RKO (cell line): ENCODE measurements at regions not wholly inside any gene's neighbourhood (a gene's known extent, or its start where the extent isn't known, plus 50 kb on each side); places are given as distances from the start of the nearest gene placed in this dataset.
"Not testable (repeated sequence)": the region's sequence is repeated elsewhere in the genome, so short reads cannot be mapped to it uniquely, and the experiment has no call there.

Source experiments
- DNase-seq: peaks from one replicate; pipeline ENCODE4 v3.0.0-alpha.2; 2016; ENCODE audit warnings: low spot score

DNA sequence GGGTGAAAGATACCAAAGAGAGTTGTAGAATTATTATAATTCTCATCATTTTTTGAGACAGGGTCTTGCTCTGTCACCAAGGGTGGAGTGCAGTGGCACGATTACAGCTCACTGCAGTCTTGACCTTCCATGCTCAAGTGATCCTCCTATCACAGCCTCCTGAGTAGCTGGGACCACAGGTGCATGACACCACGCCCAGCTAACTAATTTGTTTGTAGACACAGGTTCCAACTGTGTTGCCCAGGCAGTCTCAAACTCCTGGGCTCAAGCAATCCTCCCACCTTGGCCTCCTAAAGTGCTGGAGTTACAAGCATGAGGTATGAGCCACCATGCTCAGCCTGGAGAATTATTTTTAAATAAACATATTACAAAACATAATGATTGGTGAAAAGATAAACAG is 92.8 kb upstream of the MSH6 start:
- no peak for DNase-seq

DNA sequence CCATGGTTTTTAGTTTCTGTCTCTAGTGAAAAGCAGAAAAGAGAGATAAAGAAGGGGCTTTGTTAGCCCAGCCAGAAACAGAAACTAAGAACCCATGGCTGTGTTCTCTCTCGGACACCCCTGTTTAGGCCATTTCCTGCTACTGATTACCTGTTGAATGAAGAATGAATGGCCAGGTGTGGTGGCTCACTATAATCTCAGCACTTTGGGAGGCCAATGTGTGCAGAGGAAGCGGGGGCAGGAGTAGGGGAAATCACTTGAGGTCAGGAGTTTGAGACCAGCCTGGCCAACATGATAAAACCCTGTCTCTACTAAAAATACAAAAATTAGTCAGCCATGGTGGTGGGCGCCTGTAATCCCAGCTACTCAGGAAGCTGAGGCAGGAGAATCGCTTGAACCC is 93.8 kb upstream of the MSH6 start:
- DNase-seq: not testable (repeated sequence)

DNA sequence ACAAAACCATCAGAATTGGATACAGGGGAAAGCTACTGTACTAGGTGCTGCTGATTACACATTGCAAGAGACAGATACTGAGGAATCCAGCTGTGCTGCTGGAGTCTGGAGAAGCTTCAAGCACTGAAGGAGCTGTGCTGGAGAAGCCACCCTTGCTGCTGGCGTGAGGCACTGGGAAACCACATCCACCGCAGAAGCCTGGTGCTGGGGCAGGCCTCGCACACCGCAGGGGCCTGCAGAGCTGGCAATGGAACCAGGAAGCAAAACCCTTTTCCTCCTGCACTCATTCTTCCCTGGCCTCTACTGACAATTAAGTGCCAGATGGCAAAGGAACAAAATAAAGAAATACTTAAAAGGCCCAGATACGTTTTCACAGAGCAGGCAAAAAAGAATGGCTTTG is 94.4 kb upstream of the MSH6 start:
- no peak for DNase-seq

DNA sequence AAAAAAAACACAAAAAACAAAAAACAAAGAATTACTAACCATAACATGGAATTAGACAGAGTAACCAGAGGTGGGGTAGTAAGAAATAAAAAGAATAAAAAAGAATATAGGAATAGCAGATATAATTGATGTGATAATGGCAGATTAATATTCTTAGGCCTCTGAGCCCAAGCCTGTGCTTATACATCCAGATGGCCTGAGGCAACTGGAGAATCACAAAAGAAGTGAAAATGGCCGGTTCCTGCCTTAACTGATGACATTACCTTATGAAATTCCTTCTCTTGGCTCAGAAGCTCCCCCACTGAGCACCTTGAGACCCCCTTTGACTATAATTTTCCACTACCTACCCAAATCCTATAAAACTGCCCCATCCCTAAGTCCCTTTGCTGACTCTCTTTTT is 95.1 kb upstream of the MSH6 start:
- DNase-seq: no peak

DNA sequence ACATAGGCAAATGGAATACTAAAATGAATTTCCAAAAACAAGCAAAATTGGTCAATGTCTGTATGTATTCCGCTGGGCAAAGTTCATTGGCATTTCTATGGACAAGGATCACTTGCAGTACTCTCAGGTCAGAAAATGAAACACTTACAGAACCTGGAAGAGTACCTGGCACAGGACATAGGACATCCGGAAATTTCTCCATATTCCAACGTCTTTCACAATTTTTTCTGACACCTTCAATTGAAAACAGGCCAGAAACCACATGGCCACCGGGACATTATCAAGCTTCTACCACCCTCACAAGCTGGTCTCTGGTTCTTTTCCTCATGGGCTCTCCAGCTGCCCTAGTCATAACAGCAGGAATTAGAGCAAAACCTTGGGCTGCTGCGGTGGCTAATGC is 96.9 kb upstream of the MSH6 start:
- DNase-seq: no peak

DNA sequence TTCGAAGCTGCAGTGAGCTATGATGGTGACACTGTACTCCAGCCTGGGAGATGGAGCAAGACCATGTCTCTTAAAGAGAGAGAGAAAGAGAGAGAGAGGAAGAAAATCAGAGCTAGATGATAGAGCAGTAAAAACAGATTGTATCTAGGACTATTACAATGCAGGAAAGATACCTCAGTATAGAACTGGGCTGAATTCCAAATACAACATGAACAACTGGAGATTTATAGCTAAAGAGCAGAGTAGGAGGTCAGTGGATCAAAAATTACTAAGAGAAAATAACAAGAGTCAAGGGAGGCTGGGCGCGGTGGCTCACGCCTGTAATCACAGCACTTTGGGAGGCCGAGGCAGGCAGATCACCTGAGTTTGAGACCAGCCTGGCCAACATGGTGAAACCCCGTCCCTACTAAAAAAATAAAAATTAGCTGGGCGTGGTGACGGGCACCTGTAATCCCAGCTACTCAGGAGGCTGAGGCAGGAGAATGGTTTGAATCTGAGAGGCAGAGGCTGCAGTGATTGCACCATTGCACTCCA is 100.7 kb upstream of the MSH6 start:
- no peak for DNase-seq

DNA sequence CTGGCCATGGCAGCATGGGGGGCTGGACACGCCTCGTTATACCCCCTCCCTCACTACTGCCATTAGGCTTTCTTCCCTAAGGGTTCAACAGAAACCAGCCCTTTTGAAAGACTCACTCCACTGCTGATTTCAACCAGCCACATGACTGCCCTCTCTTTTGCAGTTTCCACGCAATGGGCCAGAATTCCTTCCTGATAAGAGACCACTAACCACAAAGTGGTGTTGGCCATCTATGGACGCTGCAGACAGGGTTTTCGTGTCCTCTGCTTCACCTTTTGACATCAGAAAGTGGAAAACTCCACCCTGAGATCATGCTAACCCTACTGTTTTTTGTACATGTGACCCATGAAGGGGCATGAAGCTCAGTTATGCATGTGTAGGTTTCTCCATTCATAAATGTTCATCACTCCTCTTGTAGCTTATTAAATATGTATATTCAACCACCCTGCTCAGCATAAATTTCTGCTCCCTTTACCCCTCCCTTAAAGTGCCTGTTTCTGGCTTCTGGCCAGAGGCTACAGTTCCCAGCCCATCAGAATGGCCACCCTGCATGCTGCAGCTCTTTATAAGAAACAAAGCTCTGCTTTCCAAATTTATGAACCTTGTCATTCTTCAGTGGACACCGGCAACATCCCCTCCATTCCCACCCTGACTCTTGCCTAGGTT is 105.6 kb upstream of the KCNK12 start:
- DNase-seq: no peak

DNA sequence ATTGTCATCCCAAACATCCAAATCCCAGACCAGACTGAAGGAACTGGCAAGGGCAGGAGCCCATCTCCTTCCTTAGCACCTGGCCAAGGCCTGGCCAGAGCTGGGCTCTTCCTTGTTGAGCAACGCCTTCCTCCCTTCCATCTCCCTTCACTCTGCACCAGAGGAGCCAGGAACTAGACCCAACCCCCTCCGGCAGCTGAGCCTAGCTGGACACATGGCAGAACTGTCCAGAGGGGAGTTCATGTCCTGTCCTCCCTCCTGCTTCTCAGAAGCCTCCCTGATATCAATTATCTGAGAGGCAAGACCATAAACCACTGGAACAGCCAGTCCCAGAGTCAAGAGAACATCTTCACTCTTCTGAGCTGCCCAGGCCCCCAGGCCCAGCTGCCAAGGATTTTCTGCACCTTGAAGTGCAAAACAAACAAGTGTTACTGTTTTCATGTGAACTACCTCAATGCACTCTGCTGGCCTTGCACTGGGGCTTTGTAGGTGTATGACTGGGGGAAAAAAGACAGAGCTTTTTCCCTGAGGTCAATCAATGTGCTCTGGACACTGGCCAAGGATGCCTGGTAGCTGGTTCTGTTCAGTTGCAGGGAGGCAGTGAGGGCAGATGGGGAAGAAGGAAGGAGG is 104.5 kb upstream of the KCNK12 start:
- DNase-seq: no peak

DNA sequence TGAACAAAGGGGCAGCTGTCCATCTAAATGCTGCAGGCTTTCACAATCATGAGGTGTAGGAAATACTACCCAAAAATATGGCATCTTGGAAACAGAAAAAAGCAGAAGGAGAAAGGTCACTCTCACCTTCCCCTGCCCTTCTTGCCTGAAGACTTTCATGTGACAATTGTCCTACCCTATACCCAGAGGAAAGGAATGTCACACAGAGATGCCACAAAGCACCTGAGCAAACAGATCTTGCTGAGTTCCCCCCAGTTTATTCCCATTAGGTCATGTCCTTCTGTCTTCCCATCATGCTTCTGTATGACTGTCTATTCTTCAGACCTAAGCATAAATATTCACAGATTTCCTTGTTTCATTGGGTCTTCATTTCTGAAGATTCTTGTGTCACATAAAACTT is 95.5 kb upstream of the KCNK12 start:
- DNase-seq: no peak

DNA sequence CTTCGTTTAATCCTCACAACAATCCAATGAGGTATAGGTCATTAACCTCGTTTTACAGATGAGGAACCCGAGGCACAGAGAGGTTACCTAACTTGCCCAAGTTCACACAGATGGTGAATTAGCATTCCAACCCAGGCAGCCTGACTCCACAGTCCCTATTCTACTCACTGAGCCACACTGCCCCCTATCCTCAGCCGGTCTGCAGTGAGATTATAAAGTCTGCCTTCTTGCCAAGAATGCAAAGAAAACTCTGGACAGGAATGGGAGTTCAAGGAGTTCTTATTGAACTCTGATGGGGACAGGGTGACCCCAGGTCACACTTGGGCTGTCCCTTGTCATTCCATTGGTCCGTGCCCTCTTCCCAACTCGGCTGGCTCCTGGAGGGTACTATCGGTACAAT is 94.0 kb upstream of the KCNK12 start:
- DNase-seq: no peak

DNA sequence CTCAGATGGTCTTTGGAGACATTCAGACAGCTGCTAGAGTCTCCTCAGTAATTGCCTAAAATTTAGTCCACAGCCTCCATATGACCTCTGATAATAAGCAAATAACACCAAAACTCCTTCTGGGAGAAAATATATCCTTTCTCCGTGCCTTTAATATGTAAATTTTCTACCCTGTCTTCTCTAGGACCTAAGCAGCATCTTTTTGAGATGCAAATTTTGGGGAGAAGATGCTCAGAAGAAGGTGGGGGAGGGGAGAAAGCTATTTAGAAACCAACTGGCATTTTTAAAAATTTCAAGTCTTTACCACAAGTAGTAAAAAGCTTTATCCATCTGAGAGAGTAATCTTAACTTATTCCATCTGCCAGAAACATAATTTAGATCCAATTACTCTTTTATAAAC is 91.8 kb upstream of the KCNK12 start:
- DNase-seq: no peak

DNA sequence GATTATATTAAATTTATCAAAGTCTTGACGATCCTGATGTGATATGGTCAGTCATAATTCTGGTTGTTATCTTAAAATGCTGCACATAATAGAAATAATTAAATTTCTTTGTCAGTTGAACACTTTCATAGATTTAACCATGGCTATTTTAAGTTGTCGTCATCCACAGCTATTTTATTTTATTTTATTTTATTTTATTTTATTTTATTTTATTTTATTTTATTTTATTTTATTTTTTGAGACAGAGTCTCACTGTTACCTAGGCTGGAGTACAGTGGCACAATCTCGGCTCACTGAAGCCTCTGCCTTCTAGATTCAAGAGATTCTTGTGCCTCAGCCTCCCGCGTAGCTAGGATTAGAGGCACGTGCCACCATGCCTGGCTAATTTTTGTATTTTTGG is 90.5 kb upstream of the KCNK12 start:
- no peak for DNase-seq

DNA sequence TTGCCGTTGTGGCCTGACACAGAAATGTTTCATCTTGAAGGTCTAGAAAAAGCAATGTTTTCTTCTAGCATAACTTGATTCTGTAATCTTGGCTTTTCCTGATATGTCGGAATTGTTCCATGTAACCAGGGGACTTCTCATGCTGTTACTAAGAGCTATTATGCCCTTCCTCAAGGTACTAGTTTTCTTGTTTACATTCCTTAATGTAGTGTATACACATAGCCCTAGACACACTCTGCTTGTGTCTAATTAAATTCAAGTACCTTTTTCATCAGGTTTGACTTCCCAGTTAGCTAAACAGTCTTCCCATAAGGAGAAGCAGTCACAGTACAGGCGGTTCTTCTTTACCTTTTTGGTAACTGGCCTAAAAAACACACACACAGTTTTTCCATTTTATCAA is 89.4 kb upstream of the KCNK12 start:
- DNase-seq: no peak

DNA sequence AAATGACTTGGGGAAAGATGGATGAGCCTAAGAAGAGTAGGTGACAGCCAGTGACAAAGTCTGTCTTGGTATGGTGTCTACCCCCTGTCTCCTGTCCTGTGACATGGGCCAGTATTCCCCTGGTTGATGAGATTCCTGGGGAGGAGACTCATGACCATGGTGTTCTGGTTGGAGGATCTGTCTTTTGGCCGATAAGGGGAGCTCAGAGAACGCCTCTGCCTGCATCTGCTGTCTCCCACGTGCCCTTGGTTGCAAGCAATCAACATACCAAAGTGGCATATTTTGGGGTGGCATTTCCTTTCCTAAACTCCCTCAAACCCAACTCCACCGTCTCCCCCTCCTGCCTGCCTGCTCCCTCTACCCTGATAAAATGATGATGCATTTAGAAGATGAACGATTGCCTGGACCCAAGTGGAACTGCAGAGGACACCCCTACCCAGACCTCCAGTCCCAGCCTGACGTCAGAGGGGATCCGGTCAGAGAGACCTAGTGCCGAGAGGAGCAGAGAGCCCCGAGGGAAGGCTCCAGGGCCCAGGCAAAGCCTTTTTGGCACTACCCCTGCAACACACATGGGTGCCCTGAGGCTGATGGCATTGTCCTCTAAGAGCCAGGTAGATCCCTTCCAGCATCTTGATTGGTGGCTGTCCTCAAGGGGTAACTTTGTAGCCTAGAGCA is 88.0 kb upstream of the KCNK12 start:
- no peak for DNase-seq

DNA sequence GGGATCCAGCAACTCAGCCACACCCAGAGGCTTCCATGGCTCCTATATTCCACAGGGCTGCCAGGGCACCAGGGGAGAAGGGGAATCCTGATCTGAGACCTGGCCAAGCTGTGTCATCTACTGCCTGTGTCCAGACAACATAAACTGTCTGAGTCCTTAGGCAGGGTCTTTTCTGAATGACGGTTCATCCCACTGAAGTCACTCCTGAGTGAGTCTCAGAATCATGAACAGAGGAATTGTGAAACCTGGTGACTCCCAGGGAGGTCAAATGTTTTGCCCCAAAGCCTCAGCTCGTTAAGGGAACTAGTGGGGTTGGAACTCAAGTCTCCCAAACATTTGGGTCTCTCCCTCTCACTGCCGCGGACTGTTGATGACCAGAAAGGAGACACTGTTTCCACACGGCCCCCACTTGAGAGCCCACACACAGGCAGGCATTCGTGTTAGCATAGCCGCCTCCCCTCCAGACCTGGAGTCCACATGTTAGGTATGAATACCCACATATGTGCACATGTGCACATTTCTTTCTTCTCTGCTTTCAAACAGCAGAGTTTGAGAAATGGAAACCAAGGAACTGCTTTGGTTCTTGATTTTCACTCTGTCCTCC is 87.2 kb upstream of the KCNK12 start:
- no peak for DNase-seq

DNA sequence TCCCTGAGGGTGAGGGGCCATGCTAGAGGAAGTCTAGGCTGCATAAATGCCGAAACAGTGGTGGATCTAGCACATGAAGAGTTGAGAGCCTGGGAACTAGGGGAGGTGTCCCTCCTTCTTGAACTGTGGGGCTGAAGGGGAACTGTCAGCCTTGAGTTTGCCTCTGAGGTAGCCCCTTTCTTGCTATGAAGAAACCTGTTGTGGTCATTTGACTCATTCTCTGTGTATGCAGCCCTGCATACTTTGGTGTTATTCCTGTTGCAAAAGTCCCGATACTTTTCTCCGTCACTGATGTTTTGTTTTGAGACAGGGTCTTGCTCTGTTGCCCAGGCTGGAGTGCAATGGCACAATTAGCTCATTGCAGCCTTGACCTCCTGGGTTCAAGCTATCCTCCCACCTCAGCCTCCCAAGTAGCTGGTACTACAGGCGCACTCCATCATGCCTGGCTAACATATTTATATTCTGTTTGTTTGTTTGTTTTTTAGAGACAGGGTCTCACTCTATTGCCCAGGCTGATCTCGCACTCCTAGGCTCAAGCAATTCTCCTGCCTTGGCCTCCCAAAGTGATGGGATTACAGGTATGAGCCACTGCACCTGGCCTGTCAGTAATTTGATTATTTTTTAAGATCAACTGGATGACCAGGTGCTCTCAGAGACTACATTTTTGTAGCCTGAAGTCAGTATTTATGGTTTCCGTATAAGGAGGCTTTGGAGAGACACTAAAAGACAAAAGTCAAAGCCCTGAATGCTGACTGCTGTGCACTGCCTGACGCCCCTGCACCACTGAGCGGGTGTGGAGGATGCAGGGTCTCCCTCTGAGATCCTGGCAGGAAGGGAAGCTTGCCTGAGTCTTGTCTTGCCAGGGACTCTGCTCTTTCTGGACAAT is 86.2 kb upstream of the KCNK12 start:
- no peak for DNase-seq

DNA sequence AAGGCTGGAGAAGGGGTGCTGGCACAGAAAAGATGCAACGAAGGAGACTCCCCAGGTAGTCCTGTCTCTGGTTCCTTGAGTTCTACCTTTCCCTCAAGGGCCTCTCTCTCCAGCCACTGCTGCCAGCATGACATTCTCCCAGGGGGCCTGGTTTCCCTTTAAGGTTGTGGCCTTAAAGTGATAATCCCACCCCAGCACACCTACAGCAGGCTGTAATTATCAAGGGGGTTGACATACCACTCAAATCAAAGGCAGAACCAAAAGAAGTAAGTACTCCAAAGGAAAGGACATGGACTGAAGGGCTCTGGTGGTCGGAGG is 84.7 kb upstream of the KCNK12 start:
- no peak for DNase-seq

DNA sequence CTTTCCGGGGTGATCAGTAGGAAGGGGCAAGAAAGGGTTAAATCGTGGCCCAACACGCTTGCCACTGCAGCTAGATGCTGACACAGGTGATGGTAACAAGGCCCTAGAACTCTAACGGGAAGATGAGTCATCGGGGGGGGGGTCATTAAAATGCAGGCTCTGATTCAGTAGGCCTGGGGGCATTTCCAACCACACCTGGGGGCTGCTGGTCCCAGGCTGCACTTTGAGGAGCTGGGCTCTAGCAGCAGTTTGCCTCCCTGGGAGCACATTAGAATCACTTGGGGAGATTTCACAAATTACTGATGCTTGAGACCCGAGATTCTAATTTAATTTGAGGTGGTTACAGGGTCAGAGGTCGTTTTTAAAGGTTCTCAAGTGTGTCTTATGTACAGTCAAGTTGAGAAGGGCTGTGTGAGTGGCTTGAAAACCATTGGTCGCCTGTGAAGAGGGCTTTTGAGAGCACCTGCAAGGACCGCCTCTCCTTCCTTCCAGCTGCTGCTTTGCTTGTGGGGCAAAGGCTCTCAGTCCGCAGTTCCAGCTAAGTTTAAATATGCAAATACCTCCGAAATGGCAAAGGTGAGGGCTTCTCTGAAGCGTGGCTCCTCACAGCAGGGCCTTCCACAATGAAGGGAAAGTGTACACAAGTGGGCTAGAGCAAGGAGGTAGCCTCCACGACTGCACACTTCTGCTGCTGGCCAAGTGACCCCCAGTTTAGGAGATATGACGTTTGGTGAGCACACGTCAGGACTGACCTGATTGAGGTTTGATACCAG is 84.2 kb upstream of the KCNK12 start:
- DNase-seq: no peak

DNA sequence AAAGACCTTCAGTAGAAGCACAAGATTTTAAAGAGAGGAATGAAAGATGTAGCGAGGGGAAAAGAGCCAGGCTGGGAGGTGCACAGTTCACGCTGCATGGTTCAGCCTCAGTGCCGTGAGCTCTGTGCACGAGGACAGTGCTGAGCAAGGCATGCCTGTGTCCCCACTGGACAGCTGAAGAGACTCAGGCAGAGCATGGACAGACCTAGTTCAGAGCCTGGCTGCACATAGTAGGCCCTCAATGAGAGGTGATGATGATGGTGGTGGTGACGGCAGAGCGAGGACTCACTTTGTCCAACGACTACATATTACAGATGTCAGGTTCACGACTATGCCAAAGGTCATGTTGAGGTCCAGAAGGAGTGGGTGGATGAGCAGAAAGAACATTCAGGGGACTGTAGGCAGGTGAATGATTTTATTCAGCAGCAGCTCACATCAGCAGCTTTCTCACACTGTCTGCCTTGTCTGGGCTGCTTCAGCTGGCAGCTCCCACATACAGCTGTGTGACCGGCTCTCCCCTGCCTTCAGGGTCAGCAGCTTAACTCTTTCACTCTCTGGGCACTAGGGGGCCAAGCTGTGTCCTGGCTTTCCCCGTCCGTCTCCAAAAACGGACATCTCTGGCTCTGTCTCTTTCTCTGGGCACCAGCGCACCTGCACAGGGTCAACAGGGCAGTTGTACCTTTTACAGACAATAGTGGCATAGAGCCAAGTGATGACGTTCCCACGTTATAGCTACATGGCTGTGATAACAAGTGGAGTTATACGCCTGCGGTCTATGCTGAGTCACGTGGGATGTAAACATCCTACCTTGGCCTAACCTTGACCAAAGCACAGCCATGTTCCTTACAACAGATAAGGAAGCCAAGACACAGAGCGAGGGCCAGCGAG is 83.4 kb upstream of the KCNK12 start:
- DNase-seq: peak; percentile 29

DNA sequence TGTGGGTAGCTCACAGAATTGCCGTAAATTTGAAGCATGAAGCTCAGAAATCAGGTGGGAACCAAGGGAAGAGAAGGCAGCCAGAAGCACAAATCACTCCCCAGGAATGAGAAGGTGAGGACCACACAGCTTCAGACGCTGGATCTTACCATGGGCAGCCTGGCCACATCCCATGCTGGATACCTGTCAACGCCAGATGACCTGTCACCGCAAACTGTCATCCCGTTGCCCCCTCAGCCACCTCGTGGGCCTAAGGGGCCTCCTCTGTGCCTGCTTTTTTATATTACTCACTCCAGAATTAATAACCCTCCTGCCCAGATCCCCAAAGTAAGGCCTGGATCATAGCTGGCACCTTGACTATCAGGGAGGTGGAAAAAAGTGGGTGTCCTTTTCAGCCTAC is 82.3 kb upstream of the KCNK12 start:
- no peak for DNase-seq
